ENCODE measurements at regions not wholly inside any gene's neighbourhood (a gene's known extent, or its start where the extent isn't known, plus 50 kb on each side); places are given as distances from the start of the nearest gene placed in this dataset.

DNA sequence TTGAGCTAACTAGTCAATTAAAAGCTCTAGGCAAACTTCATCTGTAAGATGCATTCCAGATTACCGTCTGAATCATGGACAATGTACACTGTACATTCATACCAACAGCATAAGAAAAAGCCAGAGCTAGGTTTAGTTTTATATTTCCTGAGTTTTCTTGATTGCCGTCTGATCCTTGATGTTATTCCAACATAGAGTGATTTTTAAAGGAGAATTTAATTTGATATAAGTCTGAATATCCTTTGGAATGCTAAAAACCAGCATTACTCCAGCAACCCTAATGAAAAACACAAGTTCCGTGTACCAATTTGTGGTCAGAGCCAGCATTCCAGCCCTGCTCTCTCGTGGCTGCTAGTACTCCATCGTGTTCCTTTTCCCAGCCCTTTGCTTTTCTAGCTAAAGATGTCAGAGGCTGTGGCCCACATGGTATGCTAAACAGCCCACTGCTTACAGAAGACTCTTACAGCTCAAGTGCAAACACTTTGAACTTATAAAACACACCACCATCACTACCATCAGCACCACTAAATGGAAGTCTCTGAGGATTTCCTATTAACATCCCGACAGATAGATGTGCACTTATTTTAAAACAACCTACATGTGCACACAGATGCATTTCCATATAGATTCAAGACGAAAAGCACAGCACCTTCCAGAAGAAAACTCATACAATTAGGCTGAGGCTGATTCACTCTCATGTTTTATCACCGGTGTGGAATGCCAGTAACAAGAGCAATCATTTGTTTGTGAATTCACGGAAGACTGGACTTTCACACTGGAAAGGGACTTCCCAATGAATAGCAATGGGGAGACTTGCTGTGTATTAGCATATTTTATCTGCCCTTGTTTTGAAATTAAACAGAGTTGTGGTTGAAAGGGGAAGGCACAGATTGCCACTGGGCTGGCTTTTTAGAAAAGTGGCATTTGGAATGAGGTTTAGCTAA is 246.9 kb upstream of the GAS1 start:
- no peak overlapping the region for H3K9ac ChIP-seq (ENCODE audit: low read depth in 2 of 2, low read length in 2 of 2)
- TF ChIP-seq, protein P1, sequence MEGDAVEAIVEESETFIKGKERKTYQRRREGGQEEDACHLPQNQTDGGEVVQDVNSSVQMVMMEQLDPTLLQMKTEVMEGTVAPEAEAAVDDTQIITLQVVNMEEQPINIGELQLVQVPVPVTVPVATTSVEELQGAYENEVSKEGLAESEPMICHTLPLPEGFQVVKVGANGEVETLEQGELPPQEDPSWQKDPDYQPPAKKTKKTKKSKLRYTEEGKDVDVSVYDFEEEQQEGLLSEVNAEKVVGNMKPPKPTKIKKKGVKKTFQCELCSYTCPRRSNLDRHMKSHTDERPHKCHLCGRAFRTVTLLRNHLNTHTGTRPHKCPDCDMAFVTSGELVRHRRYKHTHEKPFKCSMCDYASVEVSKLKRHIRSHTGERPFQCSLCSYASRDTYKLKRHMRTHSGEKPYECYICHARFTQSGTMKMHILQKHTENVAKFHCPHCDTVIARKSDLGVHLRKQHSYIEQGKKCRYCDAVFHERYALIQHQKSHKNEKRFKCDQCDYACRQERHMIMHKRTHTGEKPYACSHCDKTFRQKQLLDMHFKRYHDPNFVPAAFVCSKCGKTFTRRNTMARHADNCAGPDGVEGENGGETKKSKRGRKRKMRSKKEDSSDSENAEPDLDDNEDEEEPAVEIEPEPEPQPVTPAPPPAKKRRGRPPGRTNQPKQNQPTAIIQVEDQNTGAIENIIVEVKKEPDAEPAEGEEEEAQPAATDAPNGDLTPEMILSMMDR (IDR thresholded peaks at IDR 0.05): no peak
- H3K4me1 ChIP-seq: no peaks in the 10 kb centered on the region
- H3K27me3 ChIP-seq: no peaks in the 10 kb centered on the region
- no peaks in the 10 kb centered on the region for H3K9me3 ChIP-seq
- DNase-seq: no peak
- no peaks in the 10 kb centered on the region for H3K36me3 ChIP-seq
- intact Hi-C loops (cut with DNase I): no loop called here
- no peak overlapping the region for H3K27ac ChIP-seq
- H3K4me3 ChIP-seq: no peak overlapping the region

DNA sequence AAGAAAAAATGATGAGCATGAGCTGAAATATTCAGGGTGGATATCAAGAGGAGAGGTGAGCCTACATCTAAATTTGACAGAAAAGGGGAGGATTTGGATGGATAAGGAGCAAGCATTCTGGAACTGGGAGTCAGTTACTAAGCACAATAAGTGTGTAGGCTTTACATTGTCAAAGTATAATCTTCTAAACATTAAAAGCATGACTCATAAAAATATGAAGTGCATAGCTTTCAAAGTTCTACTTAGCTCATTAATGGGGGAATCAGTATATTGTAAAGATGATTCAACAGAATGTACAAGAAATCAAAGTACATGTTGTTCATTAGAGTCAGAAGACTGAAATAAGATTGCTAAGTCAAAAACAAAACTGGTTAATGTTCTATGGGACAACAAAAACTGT is 248.0 kb upstream of the GAS1 start:
- Histone ChIP-seq H3K4me1 (no peaks in the 10 kb centered on the region), H3K36me3 (no peaks in the 10 kb centered on the region), H3K9ac (ENCODE audit: low read depth in 2 of 2, low read length in 2 of 2) (no peak overlapping the region), H3K27me3 (no peaks in the 10 kb centered on the region), H3K4me3 (no peak overlapping the region), H3K9me3 (no peaks in the 10 kb centered on the region), H3K27ac (no peak overlapping the region)
- intact Hi-C loops (cut with DNase I): no loop called here
- TF ChIP-seq, protein P1 (IDR thresholded peaks at IDR 0.05): no peak
- DNase-seq: no peak

DNA sequence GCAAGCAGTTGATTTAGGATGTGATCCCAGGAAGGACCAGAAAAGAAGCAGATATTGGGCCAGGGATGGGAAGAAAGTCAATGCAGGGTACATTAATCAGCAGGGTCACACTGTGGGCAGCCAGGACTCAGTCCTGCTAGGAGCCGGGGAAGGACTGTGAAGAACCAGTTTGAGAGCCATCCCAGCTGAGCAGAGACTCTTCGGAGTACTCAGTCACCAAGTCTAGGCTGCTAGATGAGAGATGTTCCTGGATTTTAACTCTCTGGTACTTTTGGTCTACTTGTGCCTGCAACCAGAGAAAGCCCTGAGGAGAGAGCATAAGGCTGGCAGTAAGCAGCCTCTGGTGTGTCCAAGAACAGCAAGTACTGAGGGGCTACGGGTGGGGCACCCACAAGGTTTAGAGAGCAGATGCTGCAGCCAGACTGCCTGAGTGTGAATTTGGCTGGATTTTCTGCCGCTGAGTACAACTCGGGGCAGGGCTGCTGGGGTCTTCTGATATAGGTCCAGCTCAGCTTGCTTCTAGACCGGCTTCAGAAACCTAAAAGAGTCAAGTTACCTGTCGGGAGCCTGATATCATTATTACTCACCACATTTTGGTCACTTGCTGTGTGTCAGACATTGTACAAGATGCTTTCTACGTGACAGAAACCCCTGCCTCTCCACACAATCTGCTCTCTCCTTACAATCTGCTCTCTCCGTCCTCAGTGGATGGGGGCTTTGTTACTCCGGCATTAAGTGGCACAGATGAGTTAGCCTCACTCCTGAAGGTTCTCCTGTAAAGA is 250.2 kb upstream of the GAS1 start:
- no peak overlapping the region for H3K4me3 ChIP-seq
- H3K9ac ChIP-seq (ENCODE audit: low read depth in 2 of 2, low read length in 2 of 2): no peak overlapping the region
- H3K4me1 ChIP-seq: no peaks in the 10 kb centered on the region
- no peaks in the 10 kb centered on the region for H3K27me3 ChIP-seq
- DNase-seq: no peak
- no peaks in the 10 kb centered on the region for H3K9me3 ChIP-seq
- intact Hi-C loops (cut with DNase I): no loop called here
- no peak overlapping the region for H3K27ac ChIP-seq
- H3K36me3 ChIP-seq: no peaks in the 10 kb centered on the region
- TF ChIP-seq, protein P1 (IDR thresholded peaks at IDR 0.05): no peak

DNA sequence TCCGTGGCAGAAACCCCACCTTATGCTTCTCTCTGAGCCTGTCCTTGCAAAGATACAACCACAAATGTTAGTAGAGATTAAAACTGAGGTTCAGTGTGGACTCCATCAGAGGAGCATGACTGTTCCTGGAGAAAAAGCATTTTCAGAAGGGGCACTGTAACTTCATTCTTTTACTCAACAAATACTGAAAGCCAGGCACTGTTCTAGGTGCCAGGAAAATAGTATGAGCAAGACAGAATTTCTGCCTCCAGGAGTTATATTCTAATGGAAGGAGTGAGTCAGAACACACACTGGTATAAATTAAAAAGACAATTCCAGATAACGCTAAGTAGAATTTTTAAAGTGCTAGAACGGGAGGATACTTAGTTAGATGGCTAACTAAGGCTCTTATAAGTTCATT is 251.4 kb upstream of the GAS1 start:
- intact Hi-C loops (cut with DNase I): no loop called here
- no peak overlapping the region for H3K9ac ChIP-seq (ENCODE audit: low read depth in 2 of 2, low read length in 2 of 2)
- no peaks in the 10 kb centered on the region for H3K27me3 ChIP-seq
- no peaks in the 10 kb centered on the region for H3K9me3 ChIP-seq
- TF ChIP-seq, protein P1 (IDR thresholded peaks at IDR 0.05): no peak
- no peak overlapping the region for H3K4me3 ChIP-seq
- no peaks in the 10 kb centered on the region for H3K4me1 ChIP-seq
- H3K36me3 ChIP-seq: no peaks in the 10 kb centered on the region
- DNase-seq: no peak
- H3K27ac ChIP-seq: no peak overlapping the region

DNA sequence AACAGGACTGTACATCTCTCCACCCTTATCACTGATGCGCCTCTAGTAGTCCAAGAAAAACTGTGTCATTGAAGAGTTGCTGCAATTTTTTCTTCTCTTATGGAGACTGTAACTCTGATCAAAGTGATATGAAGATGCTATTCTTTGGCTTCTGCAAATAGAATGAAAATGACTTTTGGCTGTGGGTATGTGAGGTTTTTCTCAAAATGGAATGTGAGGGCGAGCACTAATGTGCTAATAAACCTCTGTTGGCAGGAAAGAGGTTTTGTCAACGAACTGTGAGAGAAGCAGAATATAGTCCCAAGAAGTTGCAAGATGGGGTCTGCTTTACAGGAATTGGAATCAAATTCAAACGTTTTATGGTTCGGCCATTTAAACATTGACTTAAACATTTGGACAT is 252.0 kb upstream of the GAS1 start:
- Histone ChIP-seq H3K27me3 (no peaks in the 10 kb centered on the region), H3K36me3 (no peaks in the 10 kb centered on the region), H3K27ac (no peak overlapping the region), H3K9ac (ENCODE audit: low read depth in 2 of 2, low read length in 2 of 2) (no peak overlapping the region), H3K4me3 (no peak overlapping the region), H3K4me1 (no peaks in the 10 kb centered on the region), H3K9me3 (no peaks in the 10 kb centered on the region)
- no peak for DNase-seq
- intact Hi-C loops (cut with DNase I): no loop called here
- TF ChIP-seq, protein P1 (IDR thresholded peaks at IDR 0.05): no peak
